Adrenal gland (tissue), 9 donors: ENCODE measurements at regions not wholly inside any gene's neighbourhood (a gene's known extent, or its start where the extent isn't known, plus 50 kb on each side); places are given as distances from the start of the nearest gene placed in this dataset.

Source experiments
- DNase-seq, 7 donors: peaks; one replicate each; pipeline ENCODE4 v3.0.0-alpha.2; 2019 to 2020
- H3K27ac ChIP-seq, 5 donors: fragments of 200-600 bp; sonication (generic) in 4 of 5; 1 replicate in 3 of 5; 2 replicates in 2 of 5; pipeline versions ENCODE4 v1.5.1 to v1.8.0; 2016 to 2020; ENCODE audit warnings: mild to moderate bottlenecking in 1 of 5
- H3K27me3 ChIP-seq: fragments of 200-600 bp; 2 replicates; pipeline ENCODE4 v1.8.0; 2021
- H3K36me3 ChIP-seq, 2 donors: fragments of 200-600 bp; replicated peaks in 1 of 2; 1 replicate in 1 of 2; 2 replicates in 1 of 2; pipeline versions ENCODE4 v1.5.1 to v1.8.0; 2018 to 2022
- H3K4me1 ChIP-seq, 2 donors: fragments of 200-600 bp; replicated peaks in 1 of 2; 1 replicate in 1 of 2; 2 replicates in 1 of 2; pipeline versions ENCODE4 v1.5.1 to v1.8.0; 2018 to 2021
- H3K4me3 ChIP-seq, 4 donors: fragments of 200-600 bp; sonication (generic) in 3 of 4; one replicate each; pipeline ENCODE4 v1.5.1; 2016 to 2018
- H3K9me3 ChIP-seq, 3 donors: fragments of 200-600 bp; sonication (generic) in 1 of 3; replicated peaks in 1 of 3; 1 replicate in 2 of 3; 2 replicates in 1 of 3; pipeline versions ENCODE4 v1.5.1 to v1.8.0; 2016 to 2021
- CTCF ChIP-seq, 6 experiments: fragments of 450-650 bp in 4 of 6; fragments of 200-600 bp in 2 of 6; sonication (generic) in 1 of 6; IDR thresholded peaks; 1 replicate in 5 of 6; 2 replicates in 1 of 6; pipeline versions ENCODE4 v1.5.1 to v1.8.0; 2016 to 2021; ENCODE audit warnings: antibody characterized with exemption in 6 of 6, mild to moderate bottlenecking in 2 of 6, moderate library complexity in 1 of 6
- POLR2A ChIP-seq, 2 donors: fragments of 450-650 bp; IDR thresholded peaks; one replicate each; pipeline ENCODE4 v1.6.1; 2017; ENCODE audit warnings: antibody characterized with exemption in 2 of 2, mild to moderate bottlenecking in 2 of 2, moderate library complexity in 1 of 2
- WGBS, 4 donors: extraction: QIAGEN DNeasy Blood & Tissue Kit in 2 of 4; methylation state at CpG; one replicate each; pipeline versions ENCODE4 v1.1.5 to v1.1.7; 2013 to 2017; 5-methylcytosine and 5-hydroxymethylcytosine counted together
- intact Hi-C, 2 donors: fragments of 100-400 bp; cut with DNase I; formaldehyde crosslinking; loops; one replicate each; pipeline versions ENCODE4 v1.14.1 to v1.15.0; 2022 to 2023
- donor health status: healthy with polysubstance abuse.
- donor health status: Bipolar disorder and iron deficiency.
- donor health status: DM: yes; HTN: yes; CAD: no.
- donor health status: DM: no; HTN: no; CAD: no.
- donor health status: DM: no; HTN: no; CAD: no.

- intact Hi-C loops = no loop called here
- TF ChIP-seq CTCF (IDR thresholded peaks at IDR 0.05) (no peak), POLR2A (IDR thresholded peaks at IDR 0.05) (no peak)
- Histone ChIP-seq H3K4me3 (no peak overlapping the region), H3K36me3 (no peaks in the 10 kb centered on the region), H3K27me3 (no peaks in the 10 kb centered on the region), H3K9me3 (no peaks in the 10 kb centered on the region), H3K4me1 (no peaks in the 10 kb centered on the region), H3K27ac (no peak overlapping the region)
- 65 to 90% (median 70%) methylated on average over 2 of the region's 2 CpGs for WGBS, 4 donors
- DNase-seq = no peak
These were observed 119.2 kb downstream of the LRIG2 start for GRCh38 chr1:113192242-113192641.

- Histone ChIP-seq H3K4me3 (no peak overlapping the region), H3K4me1 (no peaks in the 10 kb centered on the region), H3K36me3 (no peaks in the 10 kb centered on the region), H3K27ac (no peak overlapping the region), H3K9me3 (no peaks in the 10 kb centered on the region), H3K27me3 (no peaks in the 10 kb centered on the region)
- no peak for DNase-seq
- TF ChIP-seq POLR2A (IDR thresholded peaks at IDR 0.05) (no peak), CTCF (IDR thresholded peaks at IDR 0.05) (no peak)
- intact Hi-C loops = no loop called here
- 63 to 82% (median 74%) methylated on average over 1 of the region's 1 CpG for WGBS, 4 donors
These were observed 120.0 kb downstream of the LRIG2 start for GRCh38 chr1:113192980-113193379.

GRCh38 chr1:113194846-113195830 lies 122.1 kb downstream of the LRIG2 start:
- WGBS, 4 donors = 85 to 86% (median 86%) methylated on average over 18 of the region's 18 CpGs
- DNase-seq = no peak
- Histone ChIP-seq H3K36me3 (no peaks in the 10 kb centered on the region), H3K4me1 (no peaks in the 10 kb centered on the region), H3K9me3 (no peaks in the 10 kb centered on the region), H3K4me3 (no peak overlapping the region), H3K27ac (no peak overlapping the region), H3K27me3 (no peaks in the 10 kb centered on the region)
- intact Hi-C loops = no loop called here
- TF ChIP-seq CTCF (IDR thresholded peaks at IDR 0.05) (no peak), POLR2A (IDR thresholded peaks at IDR 0.05) (no peak)

GRCh38 chr1:113197719-113198330 lies 124.8 kb downstream of the LRIG2 start:
- WGBS, 4 donors = 55 to 64% (median 61%) methylated on average over 12 to 13 of the region's 13 CpGs

More at GRCh38 chr1:113197719-113198330, 124.8 kb downstream of the LRIG2 start:
- H3K27ac ChIP-seq = no peak overlapping the region
- intact Hi-C loops = no loop called here
- H3K4me3 ChIP-seq = no peak overlapping the region
- no peak for DNase-seq
- H3K9me3 ChIP-seq = no peaks in the 10 kb centered on the region
- no peaks in the 10 kb centered on the region for H3K36me3 ChIP-seq
- no peaks in the 10 kb centered on the region for H3K27me3 ChIP-seq
- no peaks in the 10 kb centered on the region for H3K4me1 ChIP-seq
- TF ChIP-seq CTCF (IDR thresholded peaks at IDR 0.05) (no peak), POLR2A (IDR thresholded peaks at IDR 0.05) (no peak)
